ENCODE measurements at regions not wholly inside any gene's neighbourhood (a gene's known extent, or its start where the extent isn't known, plus 50 kb on each side); places are given as distances from the start of the nearest gene placed in this dataset.

DNA sequence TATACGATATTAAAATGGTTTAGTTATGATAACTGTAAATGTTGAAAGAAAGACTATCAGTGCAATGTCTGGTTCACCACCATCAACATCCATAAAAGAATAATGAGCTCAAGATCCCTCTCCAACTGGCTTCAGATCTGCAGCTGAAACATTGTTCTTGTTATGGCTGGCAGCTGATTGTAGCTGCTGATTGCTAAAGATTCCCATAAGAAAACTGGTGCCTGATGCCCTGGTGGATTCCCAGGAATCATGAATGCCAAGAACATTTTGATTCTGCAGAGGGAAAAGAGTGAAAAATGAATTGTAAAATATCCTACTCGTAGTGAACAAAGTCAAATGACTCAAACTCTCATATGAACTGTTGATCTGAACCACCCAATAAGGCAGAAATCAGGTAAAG lies 1160.2 kb downstream of the EPHA7 start:
- TF ChIP-seq POLR2A (IDR thresholded peaks at IDR 0.05; ENCODE audit: control extremely low read depth in 1 of 2, low read depth in 2 of 2, low read length in 2 of 2) (no peak), GABPA (IDR thresholded peaks at IDR 0.05; ENCODE audit: borderline replicate concordance, insufficient read depth, low read length) (no peak)
- TF ChIP-seq, protein P1, sequence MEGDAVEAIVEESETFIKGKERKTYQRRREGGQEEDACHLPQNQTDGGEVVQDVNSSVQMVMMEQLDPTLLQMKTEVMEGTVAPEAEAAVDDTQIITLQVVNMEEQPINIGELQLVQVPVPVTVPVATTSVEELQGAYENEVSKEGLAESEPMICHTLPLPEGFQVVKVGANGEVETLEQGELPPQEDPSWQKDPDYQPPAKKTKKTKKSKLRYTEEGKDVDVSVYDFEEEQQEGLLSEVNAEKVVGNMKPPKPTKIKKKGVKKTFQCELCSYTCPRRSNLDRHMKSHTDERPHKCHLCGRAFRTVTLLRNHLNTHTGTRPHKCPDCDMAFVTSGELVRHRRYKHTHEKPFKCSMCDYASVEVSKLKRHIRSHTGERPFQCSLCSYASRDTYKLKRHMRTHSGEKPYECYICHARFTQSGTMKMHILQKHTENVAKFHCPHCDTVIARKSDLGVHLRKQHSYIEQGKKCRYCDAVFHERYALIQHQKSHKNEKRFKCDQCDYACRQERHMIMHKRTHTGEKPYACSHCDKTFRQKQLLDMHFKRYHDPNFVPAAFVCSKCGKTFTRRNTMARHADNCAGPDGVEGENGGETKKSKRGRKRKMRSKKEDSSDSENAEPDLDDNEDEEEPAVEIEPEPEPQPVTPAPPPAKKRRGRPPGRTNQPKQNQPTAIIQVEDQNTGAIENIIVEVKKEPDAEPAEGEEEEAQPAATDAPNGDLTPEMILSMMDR (IDR thresholded peaks at IDR 0.05; ENCODE audit: control extremely low read depth in 1 of 3, insufficient read depth in 1 of 3, low read depth in 1 of 3, low read length in 3 of 3): no peak
- TF ChIP-seq, protein P2, sequence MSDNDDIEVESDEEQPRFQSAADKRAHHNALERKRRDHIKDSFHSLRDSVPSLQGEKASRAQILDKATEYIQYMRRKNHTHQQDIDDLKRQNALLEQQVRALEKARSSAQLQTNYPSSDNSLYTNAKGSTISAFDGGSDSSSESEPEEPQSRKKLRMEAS (IDR thresholded peaks at IDR 0.05): no peak

All from H1 (cell line).